ENCODE measurements at regions not wholly inside any gene's neighbourhood (a gene's known extent, or its start where the extent isn't known, plus 50 kb on each side); places are given as distances from the start of the nearest gene placed in this dataset.

DNA sequence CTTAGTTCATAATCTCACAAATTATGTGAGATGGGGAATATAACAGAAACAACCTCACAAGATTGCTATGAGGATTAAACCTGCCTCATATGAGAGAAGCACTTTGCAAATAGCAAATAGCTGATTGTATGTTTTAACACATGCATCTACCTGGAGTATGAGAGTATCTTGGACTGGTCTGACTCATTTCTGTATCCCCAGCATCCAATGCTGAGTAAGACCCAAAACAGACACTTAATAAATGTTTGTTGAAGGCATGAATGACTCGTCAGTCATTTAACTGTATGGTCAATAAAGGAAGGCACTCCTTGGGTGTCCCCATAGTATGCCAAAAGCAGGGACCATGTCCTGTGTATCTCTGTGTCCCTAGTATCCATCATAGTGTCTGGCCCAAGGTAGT lies 350.9 kb upstream of the F9 start:
- H4K20me1 ChIP-seq (replicated peaks; ENCODE audit: control insufficient read depth, insufficient read depth, low read length): no peaks in the 10 kb centered on the region
- no peaks in the 10 kb centered on the region for H3K4me1 ChIP-seq (replicated peaks in 1 of 2; ENCODE audit: control insufficient read depth in 2 of 2, insufficient read depth in 2 of 2, low read length in 2 of 2)
- ChIA-PET CTCF (ENCODE audit: low intra/inter-chr PET ratio) (no interaction called here), POLR2A (interaction anchor here (0.7 kb wide), 1 partner anchor 17 kb away, joined by 3 read pairs; no protein-coding TSS in a partner anchor)
- FAIRE-seq: no peak
- H3K4me2 ChIP-seq (ENCODE audit: insufficient read depth, low read length): no peak overlapping the region
- no TSS peak for BruUV-seq (replicated peaks)
- no peak overlapping the region for H3K27ac ChIP-seq (ENCODE audit: extremely low read depth, low read depth, low read length)
- H3K36me3 ChIP-seq (ENCODE audit: control insufficient read depth, insufficient read depth, low read length): no peaks in the 10 kb centered on the region
- no peaks in the 10 kb centered on the region for H3K79me2 ChIP-seq (ENCODE audit: control insufficient read depth, insufficient read depth, low read length)
- no peak overlapping the region for H2AFZ ChIP-seq (ENCODE audit: low read depth, low read length)
- H3K9me3 ChIP-seq (replicated peaks; ENCODE audit: control insufficient read depth, insufficient read depth, low read depth, low read length): no peaks in the 10 kb centered on the region
- 18% methylated on average over 1 of the region's 1 CpG for WGBS (ENCODE audit: insufficient coverage, low coverage, missing lambda C conversion rate)
- in situ Hi-C loops (cut with MboI) (no loop called here), intact Hi-C loops (cut with micrococcal nuclease) (no loop called here)
- DNase-seq (ENCODE audit: extremely low read depth in 1 of 4, low spot score in 3 of 4): no peak
- no peak overlapping the region for H3K9ac ChIP-seq (ENCODE audit: insufficient read depth in 1 of 2, low read depth in 2 of 2, low read length in 2 of 2)
- no peaks in the 10 kb centered on the region for H3K9me1 ChIP-seq (ENCODE audit: control insufficient read depth, insufficient read depth, low read length)
- TF ChIP-seq ARHGAP35 (IDR thresholded peaks at IDR 0.05; ENCODE audit: partially characterized antibody): no peak
- no peak for TF ChIP-seq ILF3 (IDR thresholded peaks at IDR 0.05; ENCODE audit: borderline replicate concordance)
- no peak for TF ChIP-seq U2AF1 (optimal IDR thresholded peaks at IDR 0.05; ENCODE audit: low read depth, low read length)
- TF ChIP-seq HMG20A (CRISPR knock-in tag; conservative IDR thresholded peaks at IDR 0.05): no peak
- TF ChIP-seq, protein P1, sequence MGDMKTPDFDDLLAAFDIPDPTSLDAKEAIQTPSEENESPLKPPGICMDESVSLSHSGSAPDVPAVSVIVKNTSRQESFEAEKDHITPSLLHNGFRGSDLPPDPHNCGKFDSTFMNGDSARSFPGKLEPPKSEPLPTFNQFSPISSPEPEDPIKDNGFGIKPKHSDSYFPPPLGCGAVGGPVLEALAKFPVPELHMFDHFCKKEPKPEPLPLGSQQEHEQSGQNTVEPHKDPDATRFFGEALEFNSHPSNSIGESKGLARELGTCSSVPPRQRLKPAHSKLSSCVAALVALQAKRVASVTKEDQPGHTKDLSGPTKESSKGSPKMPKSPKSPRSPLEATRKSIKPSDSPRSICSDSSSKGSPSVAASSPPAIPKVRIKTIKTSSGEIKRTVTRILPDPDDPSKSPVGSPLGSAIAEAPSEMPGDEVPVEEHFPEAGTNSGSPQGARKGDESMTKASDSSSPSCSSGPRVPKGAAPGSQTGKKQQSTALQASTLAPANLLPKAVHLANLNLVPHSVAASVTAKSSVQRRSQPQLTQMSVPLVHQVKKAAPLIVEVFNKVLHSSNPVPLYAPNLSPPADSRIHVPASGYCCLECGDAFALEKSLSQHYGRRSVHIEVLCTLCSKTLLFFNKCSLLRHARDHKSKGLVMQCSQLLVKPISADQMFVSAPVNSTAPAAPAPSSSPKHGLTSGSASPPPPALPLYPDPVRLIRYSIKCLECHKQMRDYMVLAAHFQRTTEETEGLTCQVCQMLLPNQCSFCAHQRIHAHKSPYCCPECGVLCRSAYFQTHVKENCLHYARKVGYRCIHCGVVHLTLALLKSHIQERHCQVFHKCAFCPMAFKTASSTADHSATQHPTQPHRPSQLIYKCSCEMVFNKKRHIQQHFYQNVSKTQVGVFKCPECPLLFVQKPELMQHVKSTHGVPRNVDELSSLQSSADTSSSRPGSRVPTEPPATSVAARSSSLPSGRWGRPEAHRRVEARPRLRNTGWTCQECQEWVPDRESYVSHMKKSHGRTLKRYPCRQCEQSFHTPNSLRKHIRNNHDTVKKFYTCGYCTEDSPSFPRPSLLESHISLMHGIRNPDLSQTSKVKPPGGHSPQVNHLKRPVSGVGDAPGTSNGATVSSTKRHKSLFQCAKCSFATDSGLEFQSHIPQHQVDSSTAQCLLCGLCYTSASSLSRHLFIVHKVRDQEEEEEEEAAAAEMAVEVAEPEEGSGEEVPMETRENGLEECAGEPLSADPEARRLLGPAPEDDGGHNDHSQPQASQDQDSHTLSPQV (IDR thresholded peaks at IDR 0.05): no peak
- no peak for TF ChIP-seq HDAC6 (IDR thresholded peaks at IDR 0.05; ENCODE audit: low read depth, low read length)
- no peak for TF ChIP-seq MYC (IDR thresholded peaks at IDR 0.05; ENCODE audit: low read depth, low read length)
- no peak for TF ChIP-seq MYC (CRISPR knock-in tag; IDR thresholded peaks at IDR 0.05; ENCODE audit: borderline replicate concordance, low read depth)
- TF ChIP-seq TRIM28 (IDR thresholded peaks at IDR 0.05): no peak
- TF ChIP-seq OTX1 (CRISPR knock-in tag; IDR thresholded peaks at IDR 0.05): no peak
- TF ChIP-seq SRF (CRISPR knock-in tag; IDR thresholded peaks at IDR 0.05): no peak
- TF ChIP-seq, protein P2, sequence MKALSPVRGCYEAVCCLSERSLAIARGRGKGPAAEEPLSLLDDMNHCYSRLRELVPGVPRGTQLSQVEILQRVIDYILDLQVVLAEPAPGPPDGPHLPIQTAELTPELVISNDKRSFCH (CRISPR knock-in tag; IDR thresholded peaks at IDR 0.05): no peak
- TF ChIP-seq, protein P2 (tag; IDR thresholded peaks at IDR 0.05): no peak
- no peak for TF ChIP-seq KLF10 (CRISPR knock-in tag; IDR thresholded peaks at IDR 0.05)
- no peak for TF ChIP-seq ZNF707 (CRISPR knock-in tag; conservative IDR thresholded peaks at IDR 0.05)
- TF ChIP-seq C11orf30 (IDR thresholded peaks at IDR 0.05; ENCODE audit: low read depth): no peak
- no peak for TF ChIP-seq EP400 (IDR thresholded peaks at IDR 0.05)
- ATAC-seq: no peak
- no peak overlapping the region for H3K4me3 ChIP-seq
- H3K27me3 ChIP-seq (ENCODE audit: control insufficient read depth in 2 of 2, insufficient read depth in 2 of 2, low read length in 2 of 2): no peaks in the 10 kb centered on the region
